ENCODE measurements at regions not wholly inside any gene's neighbourhood (a gene's known extent, or its start where the extent isn't known, plus 50 kb on each side); places are given as distances from the start of the nearest gene placed in this dataset.

DNA sequence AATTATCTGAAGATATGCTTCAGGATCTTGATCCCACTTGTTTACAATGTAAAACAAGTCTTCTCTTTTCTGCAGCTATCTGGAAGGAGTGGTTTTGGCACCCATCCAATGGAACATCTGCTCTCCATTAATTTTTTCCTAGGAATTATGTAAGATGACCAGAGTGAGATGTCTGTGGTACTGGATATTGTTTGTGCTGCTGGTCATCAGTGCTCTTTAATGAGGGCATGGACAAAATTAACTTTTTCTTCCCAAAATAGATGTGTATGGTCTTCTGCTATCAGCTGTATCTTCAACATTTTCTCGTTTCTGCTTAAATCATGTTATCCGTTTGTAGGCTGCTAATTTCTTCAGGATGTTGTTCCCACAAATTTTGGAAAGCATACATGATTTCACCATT is 415.4 kb upstream of the KLHL1 start:
- TF ChIP-seq MXI1 (conservative IDR thresholded peaks at IDR 0.05; ENCODE audit: poor library complexity, severe bottlenecking) = no peak
- TF ChIP-seq, protein P1, sequence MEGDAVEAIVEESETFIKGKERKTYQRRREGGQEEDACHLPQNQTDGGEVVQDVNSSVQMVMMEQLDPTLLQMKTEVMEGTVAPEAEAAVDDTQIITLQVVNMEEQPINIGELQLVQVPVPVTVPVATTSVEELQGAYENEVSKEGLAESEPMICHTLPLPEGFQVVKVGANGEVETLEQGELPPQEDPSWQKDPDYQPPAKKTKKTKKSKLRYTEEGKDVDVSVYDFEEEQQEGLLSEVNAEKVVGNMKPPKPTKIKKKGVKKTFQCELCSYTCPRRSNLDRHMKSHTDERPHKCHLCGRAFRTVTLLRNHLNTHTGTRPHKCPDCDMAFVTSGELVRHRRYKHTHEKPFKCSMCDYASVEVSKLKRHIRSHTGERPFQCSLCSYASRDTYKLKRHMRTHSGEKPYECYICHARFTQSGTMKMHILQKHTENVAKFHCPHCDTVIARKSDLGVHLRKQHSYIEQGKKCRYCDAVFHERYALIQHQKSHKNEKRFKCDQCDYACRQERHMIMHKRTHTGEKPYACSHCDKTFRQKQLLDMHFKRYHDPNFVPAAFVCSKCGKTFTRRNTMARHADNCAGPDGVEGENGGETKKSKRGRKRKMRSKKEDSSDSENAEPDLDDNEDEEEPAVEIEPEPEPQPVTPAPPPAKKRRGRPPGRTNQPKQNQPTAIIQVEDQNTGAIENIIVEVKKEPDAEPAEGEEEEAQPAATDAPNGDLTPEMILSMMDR (IDR thresholded peaks at IDR 0.05; ENCODE audit: poor library complexity, severe bottlenecking) = no peak
- TF ChIP-seq EZH2 (IDR thresholded peaks at IDR 0.05; ENCODE audit: borderline replicate concordance, insufficient read depth, low read length, poor library complexity, severe bottlenecking) = no peak
- TF ChIP-seq, protein P2, sequence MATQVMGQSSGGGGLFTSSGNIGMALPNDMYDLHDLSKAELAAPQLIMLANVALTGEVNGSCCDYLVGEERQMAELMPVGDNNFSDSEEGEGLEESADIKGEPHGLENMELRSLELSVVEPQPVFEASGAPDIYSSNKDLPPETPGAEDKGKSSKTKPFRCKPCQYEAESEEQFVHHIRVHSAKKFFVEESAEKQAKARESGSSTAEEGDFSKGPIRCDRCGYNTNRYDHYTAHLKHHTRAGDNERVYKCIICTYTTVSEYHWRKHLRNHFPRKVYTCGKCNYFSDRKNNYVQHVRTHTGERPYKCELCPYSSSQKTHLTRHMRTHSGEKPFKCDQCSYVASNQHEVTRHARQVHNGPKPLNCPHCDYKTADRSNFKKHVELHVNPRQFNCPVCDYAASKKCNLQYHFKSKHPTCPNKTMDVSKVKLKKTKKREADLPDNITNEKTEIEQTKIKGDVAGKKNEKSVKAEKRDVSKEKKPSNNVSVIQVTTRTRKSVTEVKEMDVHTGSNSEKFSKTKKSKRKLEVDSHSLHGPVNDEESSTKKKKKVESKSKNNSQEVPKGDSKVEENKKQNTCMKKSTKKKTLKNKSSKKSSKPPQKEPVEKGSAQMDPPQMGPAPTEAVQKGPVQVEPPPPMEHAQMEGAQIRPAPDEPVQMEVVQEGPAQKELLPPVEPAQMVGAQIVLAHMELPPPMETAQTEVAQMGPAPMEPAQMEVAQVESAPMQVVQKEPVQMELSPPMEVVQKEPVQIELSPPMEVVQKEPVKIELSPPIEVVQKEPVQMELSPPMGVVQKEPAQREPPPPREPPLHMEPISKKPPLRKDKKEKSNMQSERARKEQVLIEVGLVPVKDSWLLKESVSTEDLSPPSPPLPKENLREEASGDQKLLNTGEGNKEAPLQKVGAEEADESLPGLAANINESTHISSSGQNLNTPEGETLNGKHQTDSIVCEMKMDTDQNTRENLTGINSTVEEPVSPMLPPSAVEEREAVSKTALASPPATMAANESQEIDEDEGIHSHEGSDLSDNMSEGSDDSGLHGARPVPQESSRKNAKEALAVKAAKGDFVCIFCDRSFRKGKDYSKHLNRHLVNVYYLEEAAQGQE (IDR thresholded peaks at IDR 0.05; ENCODE audit: borderline replicate concordance) = no peak
- no peak for TF ChIP-seq POLR2AphosphoS5 (IDR thresholded peaks at IDR 0.05)
- no peak for TF ChIP-seq TAF1 (IDR thresholded peaks at IDR 0.05; ENCODE audit: low read depth)

Data from neural cell (in vitro differentiated cells).